ENCODE measurements at regions not wholly inside any gene's neighbourhood (a gene's known extent, or its start where the extent isn't known, plus 50 kb on each side); places are given as distances from the start of the nearest gene placed in this dataset.
"Not testable (repeated sequence)": the region's sequence is repeated elsewhere in the genome, so short reads cannot be mapped to it uniquely, and the experiment has no call there.

- no peak for DNase-seq (ENCODE audit: low read depth)
These were observed 137.9 kb downstream of the CDH26 start for GRCh38 chr20:60096166-60096565.

- DNase-seq (ENCODE audit: low read depth): no peak
These were observed 139.1 kb downstream of the CDH26 start for GRCh38 chr20:60097285-60097684.

- DNase-seq (ENCODE audit: low read depth): no peak
These were observed 142.6 kb downstream of the CDH26 start for GRCh38 chr20:60100780-60101179.

GRCh38 chr20:60101201-60101890 is 143.1 kb downstream of the CDH26 start:
- no peak for DNase-seq (ENCODE audit: low read depth)

- no peak for DNase-seq (ENCODE audit: low read depth)
These were observed 143.7 kb downstream of the CDH26 start for GRCh38 chr20:60101891-60102281.

GRCh38 chr20:60102665-60103210 is 144.5 kb downstream of the CDH26 start:
- no peak for DNase-seq (ENCODE audit: low read depth)

GRCh38 chr20:60104993-60105803 is 147.0 kb downstream of the CDH26 start:
- no peak for DNase-seq (ENCODE audit: low read depth)

GRCh38 chr20:60106186-60106585 is 148.0 kb downstream of the CDH26 start:
- DNase-seq (ENCODE audit: low read depth): not testable (repeated sequence)

- no peak for DNase-seq (ENCODE audit: low read depth)
These were observed 149.6 kb downstream of the CDH26 start for GRCh38 chr20:60107621-60108390.

- DNase-seq (ENCODE audit: low read depth): no peak
These were observed 150.2 kb downstream of the CDH26 start for GRCh38 chr20:60108397-60108796.

GRCh38 chr20:60113024-60113724 is 155.0 kb downstream of the CDH26 start:
- no peak for DNase-seq (ENCODE audit: low read depth)

GRCh38 chr20:60113771-60114170 is 155.5 kb downstream of the CDH26 start:
- DNase-seq (ENCODE audit: low read depth): no peak

- DNase-seq (ENCODE audit: low read depth): no peak
These were observed 157.2 kb downstream of the CDH26 start for GRCh38 chr20:60115451-60115850.

- no peak for DNase-seq (ENCODE audit: low read depth)
These were observed 158.1 kb downstream of the CDH26 start for GRCh38 chr20:60116128-60116909.

- no peak for DNase-seq (ENCODE audit: low read depth)
These were observed 158.8 kb downstream of the CDH26 start for GRCh38 chr20:60117065-60117464.

GRCh38 chr20:60121903-60122302 is 163.7 kb downstream of the CDH26 start:
- DNase-seq (ENCODE audit: low read depth): no peak

GRCh38 chr20:60122671-60123070 is 164.4 kb downstream of the CDH26 start:
- DNase-seq (ENCODE audit: low read depth): no peak

GRCh38 chr20:60123096-60123495 is 164.9 kb downstream of the CDH26 start:
- no peak for DNase-seq (ENCODE audit: low read depth)

GRCh38 chr20:60123652-60124051 is 165.4 kb downstream of the CDH26 start:
- DNase-seq (ENCODE audit: low read depth): no peak

- DNase-seq (ENCODE audit: low read depth): no peak
These were observed 166.7 kb downstream of the CDH26 start for GRCh38 chr20:60124776-60125381.

- no peak for DNase-seq (ENCODE audit: low read depth)
These were observed 167.3 kb downstream of the CDH26 start for GRCh38 chr20:60125513-60125912.

Data from stimulated activated CD8-positive, alpha-beta memory T cell treated with anti-CD3 and anti-CD28 coated beads, Interleukin-12 subunit alpha, Interleukin-12 subunit beta, amount 100 ng/mL, for 1 hour (primary cell).